ENCODE measurements at regions not wholly inside any gene's neighbourhood (a gene's known extent, or its start where the extent isn't known, plus 50 kb on each side); places are given as distances from the start of the nearest gene placed in this dataset.

- no peak for TF ChIP-seq RCOR1 (IDR thresholded peaks at IDR 0.05; ENCODE audit: insufficient replicate concordance, low read length)
- no peak for TF ChIP-seq CTCF (conservative IDR thresholded peaks at IDR 0.05; ENCODE audit: low read depth, low read length)
- TF ChIP-seq CEBPB (IDR thresholded peaks at IDR 0.05; ENCODE audit: low read depth, low read length), result no peak
- TF ChIP-seq USF2 (IDR thresholded peaks at IDR 0.05; ENCODE audit: low read depth, low read length), result no peak
Observed at GRCh38 chr12:4171742-4172141, 101.8 kb upstream of the CCND2 start.

Data from IMR-90 (cell line).